Ishikawa (cell line): ENCODE measurements at regions not wholly inside any gene's neighbourhood (a gene's known extent, or its start where the extent isn't known, plus 50 kb on each side); places are given as distances from the start of the nearest gene placed in this dataset.

Experiments
- CEBPB ChIP-seq: IDR thresholded peaks from 2 replicates; pipeline ENCODE4 v1.6.1; 2012
- CREB1 ChIP-seq: IDR thresholded peaks from 2 replicates; pipeline ENCODE4 v1.6.1; 2012; ENCODE audit warnings: low read depth
- EGR1 ChIP-seq: IDR thresholded peaks from 2 replicates; pipeline ENCODE4 v1.6.1; 2012
- EP300 ChIP-seq: IDR thresholded peaks from 2 replicates; pipeline ENCODE4 v1.6.1; 2012; ENCODE audit warnings: borderline replicate concordance
- FOXM1 ChIP-seq: IDR thresholded peaks from 2 replicates; pipeline ENCODE4 v1.6.1; 2012; ENCODE audit warnings: low read depth, borderline replicate concordance
- NFIC ChIP-seq: IDR thresholded peaks from 2 replicates; pipeline ENCODE4 v1.6.1; 2012
- RAD21 ChIP-seq: IDR thresholded peaks from 2 replicates; pipeline ENCODE4 v1.6.1; 2012; ENCODE audit warnings: low read depth
- TAF1 ChIP-seq: IDR thresholded peaks from 2 replicates; pipeline ENCODE4 v1.6.1; 2012; ENCODE audit warnings: low read depth, mild to moderate bottlenecking
- TCF12 ChIP-seq: IDR thresholded peaks from 2 replicates; pipeline ENCODE4 v1.6.1; 2012; ENCODE audit warnings: low read depth
- TEAD4 ChIP-seq: IDR thresholded peaks from 2 replicates; pipeline ENCODE4 v1.6.1; 2012
- YY1 ChIP-seq: IDR thresholded peaks from 2 replicates; pipeline ENCODE4 v1.6.1; 2012; ENCODE audit warnings: low read depth
- ZBTB7A ChIP-seq: IDR thresholded peaks from 2 replicates; pipeline ENCODE4 v1.6.1; 2012; ENCODE audit warnings: low read depth
- TF ChIP-seq, protein P1 (sequence below): IDR thresholded peaks from 2 replicates; pipeline ENCODE4 v1.6.1; 2012; ENCODE audit warnings: low read depth, mild to moderate bottlenecking
- TF ChIP-seq, protein P2 (sequence below): IDR thresholded peaks from 2 replicates; pipeline ENCODE4 v1.6.1; 2012
- TF ChIP-seq, protein P3 (sequence below): IDR thresholded peaks from 2 replicates; pipeline ENCODE4 v1.6.1; 2012

DNA sequence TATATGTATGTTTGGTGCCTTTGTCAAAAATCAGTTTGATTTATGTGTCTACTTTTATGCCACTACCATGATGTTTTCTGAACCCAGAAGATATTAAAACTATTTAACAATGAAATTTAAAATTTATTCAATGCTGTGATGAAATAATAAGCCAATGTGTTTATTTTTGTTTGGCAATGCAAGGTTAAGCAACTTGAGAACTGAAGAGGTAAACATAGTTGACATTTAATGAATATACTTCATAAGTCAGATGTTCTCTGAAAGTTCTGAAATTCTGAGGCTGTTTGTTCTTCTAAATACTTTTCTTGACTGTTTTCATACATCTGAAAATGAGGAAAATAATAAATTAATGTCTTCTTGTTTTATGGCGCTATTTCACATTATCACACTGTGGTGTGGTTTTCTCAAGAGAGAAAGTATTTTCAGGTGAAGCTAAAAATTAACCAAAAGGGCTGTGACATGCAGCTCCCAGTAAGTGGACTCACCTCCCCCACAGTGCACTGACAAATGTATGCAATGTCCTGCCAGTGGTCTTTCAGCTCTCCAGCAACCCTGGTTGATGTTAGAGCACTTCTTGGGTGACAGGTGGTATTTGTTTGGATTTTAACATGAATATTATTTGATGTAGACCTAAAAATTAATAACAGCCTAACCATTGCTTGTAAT is 863.6 kb upstream of the SALL3 start:
- TF ChIP-seq RAD21 (no peak), ZBTB7A (no peak), YY1 (no peak), TAF1 (no peak), FOXM1 (no peak)
- TF ChIP-seq, protein P1, sequence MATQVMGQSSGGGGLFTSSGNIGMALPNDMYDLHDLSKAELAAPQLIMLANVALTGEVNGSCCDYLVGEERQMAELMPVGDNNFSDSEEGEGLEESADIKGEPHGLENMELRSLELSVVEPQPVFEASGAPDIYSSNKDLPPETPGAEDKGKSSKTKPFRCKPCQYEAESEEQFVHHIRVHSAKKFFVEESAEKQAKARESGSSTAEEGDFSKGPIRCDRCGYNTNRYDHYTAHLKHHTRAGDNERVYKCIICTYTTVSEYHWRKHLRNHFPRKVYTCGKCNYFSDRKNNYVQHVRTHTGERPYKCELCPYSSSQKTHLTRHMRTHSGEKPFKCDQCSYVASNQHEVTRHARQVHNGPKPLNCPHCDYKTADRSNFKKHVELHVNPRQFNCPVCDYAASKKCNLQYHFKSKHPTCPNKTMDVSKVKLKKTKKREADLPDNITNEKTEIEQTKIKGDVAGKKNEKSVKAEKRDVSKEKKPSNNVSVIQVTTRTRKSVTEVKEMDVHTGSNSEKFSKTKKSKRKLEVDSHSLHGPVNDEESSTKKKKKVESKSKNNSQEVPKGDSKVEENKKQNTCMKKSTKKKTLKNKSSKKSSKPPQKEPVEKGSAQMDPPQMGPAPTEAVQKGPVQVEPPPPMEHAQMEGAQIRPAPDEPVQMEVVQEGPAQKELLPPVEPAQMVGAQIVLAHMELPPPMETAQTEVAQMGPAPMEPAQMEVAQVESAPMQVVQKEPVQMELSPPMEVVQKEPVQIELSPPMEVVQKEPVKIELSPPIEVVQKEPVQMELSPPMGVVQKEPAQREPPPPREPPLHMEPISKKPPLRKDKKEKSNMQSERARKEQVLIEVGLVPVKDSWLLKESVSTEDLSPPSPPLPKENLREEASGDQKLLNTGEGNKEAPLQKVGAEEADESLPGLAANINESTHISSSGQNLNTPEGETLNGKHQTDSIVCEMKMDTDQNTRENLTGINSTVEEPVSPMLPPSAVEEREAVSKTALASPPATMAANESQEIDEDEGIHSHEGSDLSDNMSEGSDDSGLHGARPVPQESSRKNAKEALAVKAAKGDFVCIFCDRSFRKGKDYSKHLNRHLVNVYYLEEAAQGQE, result no peak
- TF ChIP-seq, protein P2, sequence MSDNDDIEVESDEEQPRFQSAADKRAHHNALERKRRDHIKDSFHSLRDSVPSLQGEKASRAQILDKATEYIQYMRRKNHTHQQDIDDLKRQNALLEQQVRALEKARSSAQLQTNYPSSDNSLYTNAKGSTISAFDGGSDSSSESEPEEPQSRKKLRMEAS, result no peak

DNA sequence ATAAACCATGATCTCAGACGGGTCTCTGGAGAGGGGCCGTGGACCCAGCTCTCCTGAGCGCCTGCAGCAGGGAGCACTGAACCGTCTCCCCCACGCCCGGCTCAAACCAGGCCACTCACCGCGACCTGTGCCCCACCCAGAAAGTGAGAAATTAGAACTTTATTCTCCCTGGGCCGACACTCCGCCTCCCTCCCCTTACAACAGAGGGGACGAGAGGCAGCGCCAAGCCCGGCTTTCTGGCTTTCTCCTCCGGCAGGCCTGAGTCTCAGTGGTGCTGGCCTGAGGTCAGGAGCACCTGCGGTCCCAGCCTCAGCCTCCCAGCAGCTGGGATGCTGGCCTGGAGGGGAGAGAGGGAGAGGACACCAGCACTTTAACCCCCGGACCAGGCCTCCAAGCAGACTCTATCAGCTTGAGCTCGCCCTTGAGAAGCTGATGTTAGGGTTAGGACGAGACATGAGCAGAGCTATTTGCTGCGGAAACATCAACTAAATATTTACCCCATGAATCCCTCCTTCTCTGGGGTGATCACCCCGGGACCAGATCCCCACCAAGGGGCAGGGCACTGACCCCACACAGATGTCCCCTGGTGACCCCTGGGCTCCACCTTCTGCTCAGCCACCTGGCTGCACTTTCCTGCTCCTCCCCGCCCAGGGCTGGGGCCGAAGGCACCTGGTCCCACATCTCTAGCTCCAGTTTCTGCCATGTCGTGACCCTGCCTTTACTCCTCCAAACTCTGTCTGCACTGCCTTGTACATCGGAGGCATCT is 856.3 kb upstream of the SALL3 start:
- no peak for TF ChIP-seq NFIC
- TF ChIP-seq CEBPB, result no peak
- no peak for TF ChIP-seq FOXM1
- TF ChIP-seq YY1, result no peak
- no peak for TF ChIP-seq CREB1
- TF ChIP-seq, protein P3, sequence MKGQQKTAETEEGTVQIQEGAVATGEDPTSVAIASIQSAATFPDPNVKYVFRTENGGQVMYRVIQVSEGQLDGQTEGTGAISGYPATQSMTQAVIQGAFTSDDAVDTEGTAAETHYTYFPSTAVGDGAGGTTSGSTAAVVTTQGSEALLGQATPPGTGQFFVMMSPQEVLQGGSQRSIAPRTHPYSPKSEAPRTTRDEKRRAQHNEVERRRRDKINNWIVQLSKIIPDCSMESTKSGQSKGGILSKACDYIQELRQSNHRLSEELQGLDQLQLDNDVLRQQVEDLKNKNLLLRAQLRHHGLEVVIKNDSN, result no peak
- TF ChIP-seq RAD21, result no peak
- TF ChIP-seq, protein P1, result no peak

DNA sequence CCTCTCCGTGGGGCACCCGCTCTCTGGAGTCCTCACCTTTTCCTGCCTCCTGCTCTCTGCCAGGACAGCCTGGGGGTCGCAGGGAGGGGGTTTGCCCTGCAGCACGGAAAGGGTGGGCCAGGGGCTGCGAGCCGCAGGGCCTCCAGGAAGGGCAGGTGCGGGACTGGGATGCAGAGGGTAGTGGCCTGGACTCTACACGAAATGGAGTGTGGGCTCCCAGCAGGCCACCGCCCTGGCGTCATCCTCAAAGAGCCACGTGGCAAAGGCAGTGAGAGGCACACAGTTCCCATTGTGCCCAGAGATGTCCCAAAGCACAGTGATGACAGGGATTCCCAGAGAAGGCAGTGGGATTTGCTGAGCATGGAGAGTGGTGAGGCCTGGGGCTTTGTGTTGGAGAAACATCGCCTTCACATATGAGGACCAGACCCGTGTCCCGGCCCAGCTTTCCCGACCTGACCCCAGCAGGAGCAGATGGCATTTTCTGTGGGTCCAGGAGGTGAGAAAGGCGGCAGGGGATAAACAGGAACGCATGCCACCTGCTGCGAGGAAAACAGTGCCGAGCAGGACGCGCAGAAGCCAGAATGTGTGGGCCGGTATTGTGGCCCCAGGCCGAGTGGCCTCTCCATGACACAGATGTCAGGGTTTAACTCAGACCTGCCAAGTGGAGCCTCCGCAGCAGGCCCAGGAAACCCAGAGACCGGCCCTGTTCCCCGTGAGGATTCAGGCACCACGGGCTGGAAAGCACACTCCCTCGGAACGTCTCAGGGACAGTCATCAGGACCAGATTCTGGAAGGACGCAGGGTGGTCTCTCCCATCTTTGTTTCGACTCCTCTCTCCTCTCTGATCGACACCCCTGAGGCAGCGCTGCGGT is 855.5 kb upstream of the SALL3 start:
- no peak for TF ChIP-seq YY1
- TF ChIP-seq TCF12, result no peak
- no peak for TF ChIP-seq TAF1
- TF ChIP-seq CREB1, result no peak
- TF ChIP-seq ZBTB7A, result no peak
- TF ChIP-seq, protein P2, result no peak
- no peak for TF ChIP-seq FOXM1
- TF ChIP-seq EP300, result no peak
- no peak for TF ChIP-seq EGR1
- TF ChIP-seq TEAD4, result no peak
- TF ChIP-seq, protein P3, result no peak
- TF ChIP-seq RAD21, result no peak
- TF ChIP-seq CEBPB, result no peak
- TF ChIP-seq, protein P1, result no peak
- TF ChIP-seq NFIC, result no peak
